HEK293 (cell line): ENCODE measurements at regions not wholly inside any gene's neighbourhood (a gene's known extent, or its start where the extent isn't known, plus 50 kb on each side); places are given as distances from the start of the nearest gene placed in this dataset.

Experiments
- CTCF ChIA-PET: fragments of 350-600 bp; formaldehyde crosslinking; extraction: SDS; loops from one replicate; lab custom pipeline; 2021; ENCODE audit warnings: antibody characterized with exemption; lab: Yijun Ruan, JAX
- POLR2A ChIA-PET: fragments of 300-600 bp; formaldehyde crosslinking; extraction: SDS; loops from one replicate; lab custom pipeline; 2020; ENCODE audit warnings: antibody characterized with exemption, inconsistent platforms; lab: Yijun Ruan, JAX
- H3K27ac ChIP-seq: fragments of 200-500 bp; sonication (Bioruptor generic); 2 replicates; pipeline ENCODE4 v1.5.1; 2014; ENCODE audit warnings: low read depth, low read length, control low read depth, inconsistent platforms; ENCODE audit errors: extremely low read depth
- H3K36me3 ChIP-seq, 2 experiments: fragments of 200-500 bp in 1 of 2; sonication (Bioruptor generic) in 1 of 2; 1 replicate in 1 of 2; 2 replicates in 1 of 2; pipeline ENCODE4 v1.5.1; 2014 to 2017; ENCODE audit warnings: inconsistent platforms in 2 of 2, low read length in 2 of 2; ENCODE audit not compliant: control insufficient read depth in 2 of 2, insufficient read depth in 1 of 2
- H3K4me1 ChIP-seq: fragments of 200-500 bp; sonication (Bioruptor generic); 2 replicates; pipeline ENCODE4 v1.5.1; 2014; ENCODE audit warnings: mild to moderate bottlenecking, low read length, inconsistent platforms; ENCODE audit not compliant: control insufficient read depth, insufficient read depth
- H3K4me3 ChIP-seq: 2 replicates; pipeline ENCODE4 v1.5.1; 2011; ENCODE audit warnings: low read depth, mild to moderate bottlenecking, control low read depth, low read length, moderate library complexity
- H3K9me3 ChIP-seq: fragments of 200-500 bp; sonication (Bioruptor generic); 2 replicates; pipeline ENCODE4 v1.5.1; 2014; ENCODE audit warnings: low read depth, low read length, inconsistent platforms; ENCODE audit not compliant: control insufficient read depth, insufficient read depth
- BCL11B ChIP-seq: fragments of 450-650 bp; formaldehyde crosslinking; IDR thresholded peaks from 2 replicates; pipeline ENCODE4 v1.5.1; 2016; ENCODE audit warnings: low read depth, missing biosample characterization, missing genetic modification characterization
- IKZF3 ChIP-seq: fragments of 450-650 bp; IDR thresholded peaks from 2 replicates; pipeline ENCODE4 v1.5.0; 2018; ENCODE audit warnings: missing biosample characterization, mild to moderate bottlenecking, missing genetic modification characterization, moderate library complexity
- ZEB2 ChIP-seq: fragments of 450-650 bp; formaldehyde crosslinking; IDR thresholded peaks from 2 replicates; pipeline ENCODE4 v1.5.1; 2016; ENCODE audit warnings: missing biosample characterization, missing genetic modification characterization
- ZNF146 ChIP-seq: fragments of 450-650 bp; formaldehyde crosslinking; IDR thresholded peaks from 2 replicates; pipeline ENCODE4 v1.5.1; 2016; ENCODE audit warnings: missing biosample characterization, missing genetic modification characterization
- ZNF221 ChIP-seq: fragments of 450-650 bp; formaldehyde crosslinking; IDR thresholded peaks from 2 replicates; pipeline ENCODE4 v1.5.1; 2017; ENCODE audit warnings: missing biosample characterization, missing genetic modification characterization, borderline replicate concordance
- ZNF23 ChIP-seq: fragments of 450-650 bp; formaldehyde crosslinking; IDR thresholded peaks from 2 replicates; pipeline ENCODE4 v1.5.1; 2016; ENCODE audit warnings: missing biosample characterization, missing genetic modification characterization, borderline replicate concordance
- ZNF248 ChIP-seq: fragments of 450-650 bp; formaldehyde crosslinking; IDR thresholded peaks from 2 replicates; pipeline ENCODE4 v1.5.1; 2017; ENCODE audit warnings: missing biosample characterization, missing genetic modification characterization
- ZNF292 ChIP-seq: fragments of 450-650 bp; formaldehyde crosslinking; IDR thresholded peaks from 2 replicates; pipeline ENCODE4 v1.5.1; 2016; ENCODE audit warnings: low read depth, missing biosample characterization, missing genetic modification characterization, borderline replicate concordance
- ZNF335 ChIP-seq: fragments of 450-650 bp; formaldehyde crosslinking; conservative IDR thresholded peaks from 2 replicates; pipeline ENCODE4 v1.5.1; 2016; ENCODE audit warnings: missing biosample characterization, missing genetic modification characterization
- ZNF350 ChIP-seq: fragments of 450-650 bp; formaldehyde crosslinking; IDR thresholded peaks from 2 replicates; pipeline ENCODE4 v1.5.0; 2017; ENCODE audit warnings: missing biosample characterization, mild to moderate bottlenecking, missing genetic modification characterization
- ZNF585B ChIP-seq: fragments of 450-650 bp; formaldehyde crosslinking; IDR thresholded peaks from 2 replicates; pipeline ENCODE4 v1.5.1; 2016; ENCODE audit warnings: missing biosample characterization, missing genetic modification characterization
- TF ChIP-seq, protein P1 (sequence below): fragments of 450-650 bp; formaldehyde crosslinking; IDR thresholded peaks from 2 replicates; pipeline ENCODE4 v1.5.1; 2016; ENCODE audit warnings: missing biosample characterization, missing genetic modification characterization
- TF ChIP-seq, protein P2 (sequence below): fragments of 450-650 bp; formaldehyde crosslinking; conservative IDR thresholded peaks from 2 replicates; pipeline ENCODE4 v1.5.1; 2016; ENCODE audit warnings: low read depth, missing biosample characterization, missing genetic modification characterization
- TF ChIP-seq, protein P3 (sequence below): fragments of 450-650 bp; formaldehyde crosslinking; optimal IDR thresholded peaks from 2 replicates; pipeline ENCODE3; 2016; ENCODE audit warnings: missing biosample characterization, mild to moderate bottlenecking, missing genetic modification characterization

DNA sequence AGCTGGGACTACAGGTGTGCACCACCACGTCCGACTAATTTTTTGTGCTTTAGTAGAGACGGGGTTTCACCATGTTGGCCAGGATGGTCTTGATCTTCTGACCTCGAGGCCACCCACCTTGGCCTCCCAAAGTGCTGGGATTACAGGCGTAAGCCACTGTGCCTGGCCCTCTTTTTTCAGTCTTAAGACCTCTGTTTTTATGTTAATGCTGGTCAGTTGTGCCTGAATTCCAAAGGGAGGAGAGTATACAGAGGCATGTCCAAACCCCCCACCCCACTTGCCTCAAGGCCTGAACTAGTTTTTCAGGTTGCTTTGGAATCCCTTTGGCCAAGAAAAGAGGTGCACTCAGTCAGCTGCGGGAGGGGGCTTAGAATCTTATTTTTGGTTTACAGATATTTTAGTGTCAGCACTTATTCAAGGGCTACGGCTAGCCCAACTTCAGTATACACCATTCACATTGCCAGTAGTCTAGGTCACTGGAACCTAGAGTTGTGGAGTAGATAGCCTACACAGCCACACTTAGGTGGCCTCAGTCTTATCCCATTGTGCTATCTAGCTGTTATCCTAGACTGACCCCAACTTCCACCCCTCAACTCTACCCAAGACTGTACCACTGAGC lies 128.0 kb upstream of the TPM1 start (continued):
- TF ChIP-seq ZNF23 (tag by site-specific recombination): no peak
- TF ChIP-seq, protein P1, sequence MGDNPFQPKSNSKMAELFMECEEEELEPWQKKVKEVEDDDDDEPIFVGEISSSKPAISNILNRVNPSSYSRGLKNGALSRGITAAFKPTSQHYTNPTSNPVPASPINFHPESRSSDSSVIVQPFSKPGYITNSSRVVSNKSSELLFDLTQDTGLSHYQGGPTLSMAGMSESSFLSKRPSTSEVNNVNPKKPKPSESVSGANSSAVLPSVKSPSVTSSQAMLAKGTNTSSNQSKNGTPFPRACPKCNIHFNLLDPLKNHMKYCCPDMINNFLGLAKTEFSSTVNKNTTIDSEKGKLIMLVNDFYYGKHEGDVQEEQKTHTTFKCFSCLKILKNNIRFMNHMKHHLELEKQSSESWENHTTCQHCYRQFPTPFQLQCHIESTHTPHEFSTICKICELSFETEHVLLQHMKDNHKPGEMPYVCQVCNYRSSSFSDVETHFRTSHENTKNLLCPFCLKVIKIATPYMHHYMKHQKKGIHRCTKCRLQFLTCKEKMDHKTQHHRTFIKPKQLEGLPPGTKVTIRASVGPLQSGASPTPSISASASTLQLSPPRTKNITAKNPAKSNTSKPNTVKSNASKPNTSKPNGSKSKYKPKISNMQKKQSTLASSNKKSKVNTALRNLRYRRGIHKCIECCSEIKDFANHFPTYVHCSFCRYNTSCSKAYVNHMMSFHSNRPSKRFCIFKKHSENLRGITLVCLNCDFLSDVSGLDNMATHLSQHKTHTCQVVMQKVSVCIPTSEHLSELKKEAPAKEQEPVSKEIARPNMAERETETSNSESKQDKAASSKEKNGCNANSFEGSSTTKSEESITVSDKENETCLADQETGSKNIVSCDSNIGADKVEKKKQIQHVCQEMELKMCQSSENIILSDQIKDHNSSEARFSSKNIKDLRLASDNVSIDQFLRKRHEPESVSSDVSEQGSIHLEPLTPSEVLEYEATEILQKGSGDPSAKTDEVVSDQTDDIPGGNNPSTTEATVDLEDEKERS (tag by site-specific recombination): no peak
- TF ChIP-seq ZNF292 (tag by site-specific recombination): no peak
- no peak for TF ChIP-seq ZNF221 (tag by site-specific recombination)
- TF ChIP-seq ZNF248 (tag by site-specific recombination): no peak
- TF ChIP-seq, protein P2, sequence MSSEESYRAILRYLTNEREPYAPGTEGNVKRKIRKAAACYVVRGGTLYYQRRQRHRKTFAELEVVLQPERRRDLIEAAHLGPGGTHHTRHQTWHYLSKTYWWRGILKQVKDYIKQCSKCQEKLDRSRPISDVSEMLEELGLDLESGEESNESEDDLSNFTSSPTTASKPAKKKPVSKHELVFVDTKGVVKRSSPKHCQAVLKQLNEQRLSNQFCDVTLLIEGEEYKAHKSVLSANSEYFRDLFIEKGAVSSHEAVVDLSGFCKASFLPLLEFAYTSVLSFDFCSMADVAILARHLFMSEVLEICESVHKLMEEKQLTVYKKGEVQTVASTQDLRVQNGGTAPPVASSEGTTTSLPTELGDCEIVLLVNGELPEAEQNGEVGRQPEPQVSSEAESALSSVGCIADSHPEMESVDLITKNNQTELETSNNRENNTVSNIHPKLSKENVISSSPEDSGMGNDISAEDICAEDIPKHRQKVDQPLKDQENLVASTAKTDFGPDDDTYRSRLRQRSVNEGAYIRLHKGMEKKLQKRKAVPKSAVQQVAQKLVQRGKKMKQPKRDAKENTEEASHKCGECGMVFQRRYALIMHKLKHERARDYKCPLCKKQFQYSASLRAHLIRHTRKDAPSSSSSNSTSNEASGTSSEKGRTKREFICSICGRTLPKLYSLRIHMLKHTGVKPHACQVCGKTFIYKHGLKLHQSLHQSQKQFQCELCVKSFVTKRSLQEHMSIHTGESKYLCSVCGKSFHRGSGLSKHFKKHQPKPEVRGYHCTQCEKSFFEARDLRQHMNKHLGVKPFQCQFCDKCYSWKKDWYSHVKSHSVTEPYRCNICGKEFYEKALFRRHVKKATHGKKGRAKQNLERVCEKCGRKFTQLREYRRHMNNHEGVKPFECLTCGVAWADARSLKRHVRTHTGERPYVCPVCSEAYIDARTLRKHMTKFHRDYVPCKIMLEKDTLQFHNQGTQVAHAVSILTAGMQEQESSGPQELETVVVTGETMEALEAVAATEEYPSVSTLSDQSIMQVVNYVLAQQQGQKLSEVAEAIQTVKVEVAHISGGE (tag by site-specific recombination): no peak

DNA sequence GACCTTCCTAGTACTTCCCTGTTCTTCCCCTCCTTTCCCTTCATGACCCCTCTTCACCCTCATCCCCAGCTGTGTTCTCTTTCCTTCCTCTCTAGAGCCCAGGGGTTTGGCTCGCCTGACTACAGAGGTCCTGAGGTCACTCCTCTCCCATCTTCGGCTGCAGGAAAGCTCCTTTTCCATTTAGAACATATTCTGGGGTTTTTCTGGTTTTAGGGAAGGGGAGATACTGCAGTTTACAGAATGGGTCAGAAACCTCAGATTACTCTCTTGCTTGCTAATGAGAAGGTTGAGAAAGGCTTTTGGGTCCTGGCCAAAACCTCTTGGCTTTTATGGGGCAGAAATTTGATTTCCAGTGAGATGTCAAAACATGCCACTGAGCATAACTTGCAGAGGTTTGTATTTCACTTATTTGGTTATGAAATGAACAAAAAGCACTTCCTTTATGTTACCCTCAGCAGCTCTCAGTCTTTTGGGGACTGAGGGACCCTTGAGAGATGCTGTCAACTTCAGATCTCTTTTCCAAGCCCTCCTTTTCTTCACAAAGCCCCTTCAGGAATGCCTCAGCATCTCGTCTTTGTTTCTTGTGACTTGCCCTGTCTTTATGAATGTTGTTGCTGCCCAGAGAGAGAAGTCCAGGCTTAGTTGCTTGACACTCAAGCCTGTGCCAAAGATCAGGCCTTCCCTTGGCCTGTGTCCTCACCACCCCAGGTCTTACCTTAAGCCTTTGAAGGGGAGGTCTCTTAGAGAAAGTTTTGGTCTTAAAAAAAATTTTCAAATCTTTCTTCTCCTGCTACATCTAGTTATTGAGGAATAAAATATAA lies 121.7 kb upstream of the TPM1 start:
- CTCF ChIA-PET: interaction anchor here (0.6 kb wide), 1 partner anchor 11 kb away, joined by 3 read pairs; no protein-coding TSS in a partner anchor
- H3K4me1 ChIP-seq: 0 out of 2 replicates have a peak, but pooled peaks cover 2% of the 10 kb centered on the region
- H3K4me3 ChIP-seq: no peak overlapping the region
- no peaks in the 10 kb centered on the region for H3K36me3 ChIP-seq
- H3K9me3 ChIP-seq: no peaks in the 10 kb centered on the region
- TF ChIP-seq ZEB2 (tag by site-specific recombination) (no peak), IKZF3 (no peak), ZNF146 (tag by site-specific recombination) (no peak), ZNF350 (tag by site-specific recombination) (no peak), ZNF585B (tag by site-specific recombination) (no peak), BCL11B (tag by site-specific recombination) (no peak), ZNF335 (tag by site-specific recombination) (no peak)
- TF ChIP-seq, protein P3, sequence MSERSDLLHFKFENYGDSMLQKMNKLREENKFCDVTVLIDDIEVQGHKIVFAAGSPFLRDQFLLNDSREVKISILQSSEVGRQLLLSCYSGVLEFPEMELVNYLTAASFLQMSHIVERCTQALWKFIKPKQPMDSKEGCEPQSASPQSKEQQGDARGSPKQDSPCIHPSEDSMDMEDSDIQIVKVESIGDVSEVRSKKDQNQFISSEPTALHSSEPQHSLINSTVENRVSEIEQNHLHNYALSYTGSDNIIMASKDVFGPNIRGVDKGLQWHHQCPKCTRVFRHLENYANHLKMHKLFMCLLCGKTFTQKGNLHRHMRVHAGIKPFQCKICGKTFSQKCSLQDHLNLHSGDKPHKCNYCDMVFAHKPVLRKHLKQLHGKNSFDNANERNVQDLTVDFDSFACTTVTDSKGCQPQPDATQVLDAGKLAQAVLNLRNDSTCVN (tag by site-specific recombination): no peak
- POLR2A ChIA-PET: no interaction called here
- no peak overlapping the region for H3K27ac ChIP-seq
